Activated CD4-positive, alpha-beta memory T cell treated with anti-CD3 and anti-CD28 coated beads for 36 hours (primary cell): ENCODE measurements at regions not wholly inside any gene's neighbourhood (a gene's known extent, or its start where the extent isn't known, plus 50 kb on each side); places are given as distances from the start of the nearest gene placed in this dataset.

Source experiments
- CTCF ChIA-PET: fragments of 350-600 bp; sonication (Branson Sonifier 250); formaldehyde crosslinking; loops from one replicate; lab custom pipeline; 2021; ENCODE audit warnings: antibody characterized with exemption, inconsistent platforms; lab: Charles Lee
- POLR2A ChIA-PET: fragments of 350-600 bp; sonication (Branson Sonifier 250); formaldehyde crosslinking; loops from one replicate; lab custom pipeline; 2021; ENCODE audit warnings: antibody characterized with exemption; lab: Charles Lee
- DNase-seq: peaks from one replicate; pipeline ENCODE4 v3.0.0-alpha.2; 2020
- H3K27ac Mint-ChIP-seq: one replicate; pipeline ENCODE4 v1.8.0; 2021; ENCODE audit warnings: mixed read lengths
- H3K27me3 Mint-ChIP-seq: one replicate; pipeline ENCODE4 v1.8.0; 2021; ENCODE audit warnings: mixed read lengths
- H3K36me3 Mint-ChIP-seq: one replicate; pipeline ENCODE4 v1.8.0; 2021; ENCODE audit warnings: mixed read lengths
- H3K4me1 Mint-ChIP-seq: one replicate; pipeline ENCODE4 v1.8.0; 2021; ENCODE audit warnings: low read depth, mixed read lengths
- H3K4me3 Mint-ChIP-seq: one replicate; pipeline ENCODE4 v1.8.0; 2021; ENCODE audit warnings: mild to moderate bottlenecking, mixed read lengths
- H3K9me3 Mint-ChIP-seq: one replicate; pipeline ENCODE4 v1.8.0; 2021; ENCODE audit warnings: mixed read lengths
- intact Hi-C: fragments of 100-400 bp; cut with micrococcal nuclease; formaldehyde crosslinking; loops from one replicate; pipeline ENCODE4 v1.15.1; 2023

GRCh38 chrX:20373063-20373462 is 106.4 kb upstream of the RPS6KA3 start:
- Mint-ChIP-seq H3K27ac (no peak overlapping the region), H3K4me1 (peaks cover 14% of the 10 kb centered on the region), H3K27me3 (no peaks in the 10 kb centered on the region), H3K4me3 (no peak overlapping the region), H3K9me3 (no peaks in the 10 kb centered on the region), H3K36me3 (no peaks in the 10 kb centered on the region)
- POLR2A ChIA-PET: no interaction called here
- CTCF ChIA-PET: no interaction called here
- DNase-seq: no peak
- intact Hi-C loops: no loop called here

GRCh38 chrX:20372533-20372932 is 105.8 kb upstream of the RPS6KA3 start:
- Mint-ChIP-seq H3K27me3 (no peaks in the 10 kb centered on the region), H3K4me1 (peaks cover 12% of the 10 kb centered on the region), H3K27ac (no peak overlapping the region), H3K9me3 (no peaks in the 10 kb centered on the region), H3K36me3 (no peaks in the 10 kb centered on the region), H3K4me3 (no peak overlapping the region)
- no peak for DNase-seq
- CTCF ChIA-PET: no interaction called here
- intact Hi-C loops: no loop called here
- POLR2A ChIA-PET: no interaction called here

GRCh38 chrX:20369468-20369867 is 102.8 kb upstream of the RPS6KA3 start:
- intact Hi-C loops: no loop called here

GRCh38 chrX:20364238-20364637 is 97.5 kb upstream of the RPS6KA3 start:
- H3K4me1 Mint-ChIP-seq: no peaks in the 10 kb centered on the region
- no peaks in the 10 kb centered on the region for H3K36me3 Mint-ChIP-seq
- POLR2A ChIA-PET: no interaction called here
- CTCF ChIA-PET: interaction anchor here (1.2 kb wide), 1 partner anchor 118 kb away, joined by 4 read pairs; no protein-coding TSS in a partner anchor
- H3K4me3 Mint-ChIP-seq: no peak overlapping the region
- no peaks in the 10 kb centered on the region for H3K27me3 Mint-ChIP-seq
- H3K27ac Mint-ChIP-seq: no peak overlapping the region
- no peaks in the 10 kb centered on the region for H3K9me3 Mint-ChIP-seq
- intact Hi-C loops: no loop called here
- no peak for DNase-seq

More at GRCh38 chrX:20369468-20369867, 102.8 kb upstream of the RPS6KA3 start:
- POLR2A ChIA-PET: no interaction called here
- CTCF ChIA-PET: no interaction called here
- no peak overlapping the region for H3K4me3 Mint-ChIP-seq
- DNase-seq: no peak
- H3K27me3 Mint-ChIP-seq: no peaks in the 10 kb centered on the region
- peaks cover 3% of the 10 kb centered on the region for H3K4me1 Mint-ChIP-seq
- no peak overlapping the region for H3K27ac Mint-ChIP-seq
- no peaks in the 10 kb centered on the region for H3K9me3 Mint-ChIP-seq
- no peaks in the 10 kb centered on the region for H3K36me3 Mint-ChIP-seq

GRCh38 chrX:20363275-20363674 is 96.6 kb upstream of the RPS6KA3 start:
- H3K27me3 Mint-ChIP-seq: no peaks in the 10 kb centered on the region
- intact Hi-C loops: no loop called here
- ChIA-PET POLR2A (no interaction called here), CTCF (no interaction called here)
- H3K36me3 Mint-ChIP-seq: no peaks in the 10 kb centered on the region
- H3K4me3 Mint-ChIP-seq: no peak overlapping the region
- no peak overlapping the region for H3K27ac Mint-ChIP-seq
- H3K4me1 Mint-ChIP-seq: no peaks in the 10 kb centered on the region
- no peaks in the 10 kb centered on the region for H3K9me3 Mint-ChIP-seq
- no peak for DNase-seq

- intact Hi-C loops: no loop called here
- no peak for DNase-seq
- CTCF ChIA-PET: no interaction called here
- no peak overlapping the region for H3K4me3 Mint-ChIP-seq
- POLR2A ChIA-PET: no interaction called here
- no peaks in the 10 kb centered on the region for H3K9me3 Mint-ChIP-seq
- no peaks in the 10 kb centered on the region for H3K36me3 Mint-ChIP-seq
- H3K27me3 Mint-ChIP-seq: no peaks in the 10 kb centered on the region
- H3K4me1 Mint-ChIP-seq: no peaks in the 10 kb centered on the region
- no peak overlapping the region for H3K27ac Mint-ChIP-seq
Observed at GRCh38 chrX:20362268-20363267, 95.9 kb upstream of the RPS6KA3 start.

- ChIA-PET POLR2A (no interaction called here), CTCF (no interaction called here)
- intact Hi-C loops: no loop called here
- no peak overlapping the region for H3K4me3 Mint-ChIP-seq
- H3K27me3 Mint-ChIP-seq: no peaks in the 10 kb centered on the region
- no peak for DNase-seq
- H3K36me3 Mint-ChIP-seq: no peaks in the 10 kb centered on the region
- H3K4me1 Mint-ChIP-seq: no peaks in the 10 kb centered on the region
- no peak overlapping the region for H3K27ac Mint-ChIP-seq
- no peaks in the 10 kb centered on the region for H3K9me3 Mint-ChIP-seq
Observed at GRCh38 chrX:20361890-20362262, 95.2 kb upstream of the RPS6KA3 start.

GRCh38 chrX:20361081-20361889 is 94.6 kb upstream of the RPS6KA3 start:
- no peak for DNase-seq
- Mint-ChIP-seq H3K9me3 (no peaks in the 10 kb centered on the region), H3K27me3 (no peaks in the 10 kb centered on the region), H3K4me1 (no peaks in the 10 kb centered on the region), H3K36me3 (no peaks in the 10 kb centered on the region), H3K4me3 (no peak overlapping the region), H3K27ac (no peak overlapping the region)
- intact Hi-C loops: no loop called here
- CTCF ChIA-PET: no interaction called here
- POLR2A ChIA-PET: no interaction called here

GRCh38 chrX:20355187-20355586 is 88.5 kb upstream of the RPS6KA3 start:
- H3K4me1 Mint-ChIP-seq: peaks cover 24% of the 10 kb centered on the region
- no peaks in the 10 kb centered on the region for H3K9me3 Mint-ChIP-seq
- POLR2A ChIA-PET: interaction anchor here (1.2 kb wide), 1 partner anchor 60 kb away, joined by 3 read pairs; no protein-coding TSS in a partner anchor
- no peaks in the 10 kb centered on the region for H3K36me3 Mint-ChIP-seq
- H3K4me3 Mint-ChIP-seq: no peak overlapping the region
- no peak overlapping the region for H3K27ac Mint-ChIP-seq
- H3K27me3 Mint-ChIP-seq: peaks cover 5% of the 10 kb centered on the region
- no peak for DNase-seq
- CTCF ChIA-PET: no interaction called here
- intact Hi-C loops: no loop called here

GRCh38 chrX:20354505-20354904 is 87.8 kb upstream of the RPS6KA3 start:
- DNase-seq: no peak
- intact Hi-C loops: loop anchor here (5.0 kb wide), 1 partner anchor 37 kb away; no protein-coding TSS in a partner anchor
- H3K27ac Mint-ChIP-seq: no peak overlapping the region
- no peak overlapping the region for H3K4me3 Mint-ChIP-seq
- ChIA-PET CTCF (no interaction called here), POLR2A (interaction anchor here (1.2 kb wide), 1 partner anchor 60 kb away, joined by 3 read pairs; no protein-coding TSS in a partner anchor)
- peaks cover 5% of the 10 kb centered on the region for H3K27me3 Mint-ChIP-seq
- no peaks in the 10 kb centered on the region for H3K36me3 Mint-ChIP-seq
- H3K4me1 Mint-ChIP-seq: peaks cover 24% of the 10 kb centered on the region
- H3K9me3 Mint-ChIP-seq: no peaks in the 10 kb centered on the region

GRCh38 chrX:20352935-20353336 is 86.2 kb upstream of the RPS6KA3 start:
- Mint-ChIP-seq H3K9me3 (no peaks in the 10 kb centered on the region), H3K27me3 (peaks cover 5% of the 10 kb centered on the region), H3K36me3 (no peaks in the 10 kb centered on the region), H3K27ac (no peak overlapping the region), H3K4me3 (no peak overlapping the region), H3K4me1 (peaks cover 24% of the 10 kb centered on the region)
- intact Hi-C loops: loop anchor here (1.0 to 5.0 kb wide), 4 partner anchors 25 to 164 kb away; partner anchors contain the start of gene RPS6KA3
- POLR2A ChIA-PET: no interaction called here
- DNase-seq: peak; percentile 19
- CTCF ChIA-PET: no interaction called here

GRCh38 chrX:20352504-20352903 is 85.8 kb upstream of the RPS6KA3 start:
- Mint-ChIP-seq H3K27ac (no peak overlapping the region), H3K36me3 (no peaks in the 10 kb centered on the region), H3K27me3 (peaks cover 5% of the 10 kb centered on the region), H3K4me3 (no peak overlapping the region), H3K4me1 (peaks cover 24% of the 10 kb centered on the region), H3K9me3 (no peaks in the 10 kb centered on the region)
- intact Hi-C loops: loop anchor here (2.0 to 5.0 kb wide), 3 partner anchors 35 to 164 kb away; partner anchors contain the start of gene RPS6KA3
- CTCF ChIA-PET: no interaction called here
- POLR2A ChIA-PET: no interaction called here
- DNase-seq: no peak
